Fibroblast of mammary gland (primary cell): ENCODE measurements at regions not wholly inside any gene's neighbourhood (a gene's known extent, or its start where the extent isn't known, plus 50 kb on each side); places are given as distances from the start of the nearest gene placed in this dataset.

Experiments used
- DNase-seq: peaks from one replicate; pipeline ENCODE4 v3.0.0-alpha.2; 2010; ENCODE audit warnings: low read depth
- H3K4me3 ChIP-seq: 2 replicates; pipeline ENCODE4 v1.5.1; 2011; ENCODE audit warnings: low read depth, mild to moderate bottlenecking, low read length, moderate library complexity; ENCODE audit not compliant: control insufficient read depth
- TF ChIP-seq, protein P1 (sequence below): conservative IDR thresholded peaks from 2 replicates; pipeline ENCODE4 v1.5.1; 2011; ENCODE audit warnings: low read depth, low read length, inconsistent platforms; ENCODE audit not compliant: control insufficient read depth, insufficient read depth

DNA sequence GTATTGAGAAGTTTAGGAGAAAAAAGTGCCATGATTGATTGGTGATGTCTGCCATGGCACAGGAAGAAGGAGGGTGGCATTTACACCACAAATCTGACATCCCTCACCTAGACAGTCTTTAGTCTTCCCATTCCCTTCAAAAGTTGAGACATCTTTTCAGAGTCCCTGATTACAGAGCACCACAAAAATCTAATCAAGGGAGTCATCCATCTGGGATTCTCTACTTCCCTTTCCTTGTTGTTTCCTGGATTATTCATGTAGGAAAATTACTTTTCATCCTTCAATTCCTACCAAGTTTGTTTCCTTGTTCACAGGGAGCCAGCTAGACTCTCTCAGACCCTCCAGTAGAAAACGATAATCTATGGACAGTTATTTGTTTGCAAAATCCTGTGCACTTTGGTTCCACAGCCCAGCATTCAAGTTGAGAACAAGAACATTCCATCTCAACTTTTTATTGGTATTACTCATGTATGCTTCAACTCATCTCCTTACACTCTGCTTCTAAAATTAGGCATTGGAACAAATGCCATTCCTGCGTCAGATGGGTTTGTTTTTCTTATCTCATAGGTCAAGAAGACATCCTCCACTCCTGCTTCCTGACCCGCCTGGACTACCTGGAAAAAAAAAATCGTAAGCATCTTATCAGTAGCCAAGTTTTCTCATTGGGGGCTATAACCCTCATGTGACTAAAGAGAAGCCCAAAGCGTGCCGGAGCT, 259.9 kb downstream of the FOXO1 start:
- TF ChIP-seq, protein P1, sequence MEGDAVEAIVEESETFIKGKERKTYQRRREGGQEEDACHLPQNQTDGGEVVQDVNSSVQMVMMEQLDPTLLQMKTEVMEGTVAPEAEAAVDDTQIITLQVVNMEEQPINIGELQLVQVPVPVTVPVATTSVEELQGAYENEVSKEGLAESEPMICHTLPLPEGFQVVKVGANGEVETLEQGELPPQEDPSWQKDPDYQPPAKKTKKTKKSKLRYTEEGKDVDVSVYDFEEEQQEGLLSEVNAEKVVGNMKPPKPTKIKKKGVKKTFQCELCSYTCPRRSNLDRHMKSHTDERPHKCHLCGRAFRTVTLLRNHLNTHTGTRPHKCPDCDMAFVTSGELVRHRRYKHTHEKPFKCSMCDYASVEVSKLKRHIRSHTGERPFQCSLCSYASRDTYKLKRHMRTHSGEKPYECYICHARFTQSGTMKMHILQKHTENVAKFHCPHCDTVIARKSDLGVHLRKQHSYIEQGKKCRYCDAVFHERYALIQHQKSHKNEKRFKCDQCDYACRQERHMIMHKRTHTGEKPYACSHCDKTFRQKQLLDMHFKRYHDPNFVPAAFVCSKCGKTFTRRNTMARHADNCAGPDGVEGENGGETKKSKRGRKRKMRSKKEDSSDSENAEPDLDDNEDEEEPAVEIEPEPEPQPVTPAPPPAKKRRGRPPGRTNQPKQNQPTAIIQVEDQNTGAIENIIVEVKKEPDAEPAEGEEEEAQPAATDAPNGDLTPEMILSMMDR = no peak
- H3K4me3 ChIP-seq = no peak overlapping the region
- peak; percentile 92 for DNase-seq

DNA sequence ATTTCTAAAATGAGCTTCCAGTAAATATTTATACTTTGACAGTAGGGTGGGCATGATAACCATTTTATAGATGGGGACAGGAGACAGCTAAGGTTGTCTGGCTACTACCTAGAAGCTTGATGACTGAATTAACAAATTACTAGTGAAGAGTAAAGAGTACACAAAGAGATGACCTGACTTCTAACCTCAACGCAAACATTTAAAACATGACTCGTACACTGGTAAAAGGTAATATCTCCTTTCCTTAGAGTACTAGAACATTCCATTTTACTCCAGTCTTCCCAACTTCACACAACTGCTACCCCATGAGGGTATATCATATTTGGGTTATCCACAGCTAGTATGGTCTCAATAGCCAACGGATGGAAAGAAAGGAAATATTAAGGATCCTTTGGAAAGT, 258.9 kb downstream of the FOXO1 start:
- no peak overlapping the region for H3K4me3 ChIP-seq
- DNase-seq = no peak
- TF ChIP-seq, protein P1 = no peak

DNA sequence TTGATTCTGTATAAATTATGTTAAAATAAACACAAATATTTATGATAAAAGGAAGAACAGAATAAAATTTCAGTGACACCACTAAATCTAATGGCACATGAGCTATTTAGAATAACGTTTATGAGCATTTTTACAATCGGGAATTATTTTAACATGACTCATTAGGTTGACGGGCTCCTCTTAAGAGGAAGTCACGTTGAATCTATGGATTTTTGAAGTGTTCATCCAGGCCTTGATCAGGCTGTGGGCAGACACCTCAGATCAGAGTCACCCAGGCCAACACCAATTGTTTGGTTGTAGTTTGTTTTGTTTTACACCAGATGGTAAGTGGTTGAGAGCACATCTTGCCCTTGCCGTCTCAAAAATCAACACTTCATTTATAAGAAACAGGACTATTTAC, 257.8 kb downstream of the FOXO1 start:
- H3K4me3 ChIP-seq = no peak overlapping the region
- DNase-seq = peak; percentile 42
- TF ChIP-seq, protein P1 = no peak

DNA sequence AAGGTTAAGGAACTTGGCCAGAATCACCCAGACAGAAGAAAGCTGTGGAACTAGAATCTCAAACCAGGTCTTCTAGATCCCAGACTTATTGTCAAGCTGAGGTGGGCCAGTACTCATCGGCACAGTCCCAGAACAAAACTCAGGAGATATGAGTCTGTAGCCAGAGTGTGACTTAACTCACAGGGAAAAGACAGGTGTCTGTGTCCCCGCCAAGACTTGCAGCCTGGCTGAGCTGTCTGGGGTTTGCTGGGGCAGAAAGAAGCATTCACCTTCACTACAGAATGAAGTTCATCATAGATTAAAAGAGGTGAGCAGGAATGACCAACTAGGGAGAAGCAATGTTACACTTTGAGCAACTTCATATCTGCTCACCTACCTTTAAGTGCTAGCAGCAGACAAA, 257.2 kb downstream of the FOXO1 start:
- H3K4me3 ChIP-seq = no peak overlapping the region
- TF ChIP-seq, protein P1 = no peak
- DNase-seq = no peak

DNA sequence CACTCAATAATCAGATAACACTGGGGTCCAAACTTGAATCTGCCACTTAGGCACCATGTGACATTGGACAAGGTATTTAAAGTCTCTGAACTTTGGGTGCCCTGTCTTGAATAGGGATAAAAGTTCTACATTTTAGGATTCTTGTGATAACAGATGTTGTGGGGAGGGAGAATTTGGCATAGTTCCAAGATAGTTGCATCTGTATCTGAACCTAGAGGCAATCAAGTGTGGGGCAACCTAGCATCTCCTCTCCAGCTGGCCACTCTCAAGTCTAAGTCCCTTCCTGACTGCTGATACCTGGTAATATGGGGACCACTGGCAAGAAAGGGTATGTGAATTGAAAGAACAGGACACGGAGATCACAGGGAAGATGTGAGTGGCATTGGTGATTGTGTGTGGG, 256.1 kb downstream of the FOXO1 start:
- peak; percentile 29 for DNase-seq
- TF ChIP-seq, protein P1 = no peak
- H3K4me3 ChIP-seq = no peak overlapping the region

GRCh38 chr13:40420160-40420740, 246.2 kb downstream of the FOXO1 start:
- DNase-seq = no peak
- no peak overlapping the region for H3K4me3 ChIP-seq
- TF ChIP-seq, protein P1 = no peak
